Neutrophil (primary cell): ENCODE measurements at regions not wholly inside any gene's neighbourhood (a gene's known extent, or its start where the extent isn't known, plus 50 kb on each side); places are given as distances from the start of the nearest gene placed in this dataset.

Experiments used
- H3K27ac ChIP-seq: fragments of 200-600 bp; sonication (generic); 2 replicates; pipeline ENCODE4 v1.5.1; 2016; ENCODE audit warnings: mild to moderate bottlenecking, moderate library complexity
- H3K27me3 ChIP-seq: fragments of 200-600 bp; sonication (generic); 2 replicates; pipeline ENCODE4 v1.6.0; 2016; ENCODE audit warnings: mild to moderate bottlenecking
- H3K36me3 ChIP-seq: fragments of 200-600 bp; sonication (generic); 2 replicates; pipeline ENCODE4 v1.5.1; 2017
- H3K4me1 ChIP-seq, 2 experiments: fragments of 200-600 bp in 1 of 2; sonication (generic) in 1 of 2; 1 replicate in 1 of 2; 2 replicates in 1 of 2; pipeline versions ENCODE4 v1.5.1 to v1.6.1; 2013 to 2016; ENCODE audit warnings: low read depth in 1 of 2, low read length in 1 of 2, mild to moderate bottlenecking in 1 of 2, moderate library complexity in 1 of 2; ENCODE audit not compliant: control insufficient read depth in 1 of 2, insufficient read depth in 1 of 2
- H3K4me3 ChIP-seq, 2 experiments: fragments of 200-600 bp in 1 of 2; sonication (generic) in 1 of 2; 1 replicate in 1 of 2; 2 replicates in 1 of 2; pipeline ENCODE4 v1.5.1; 2013 to 2016; ENCODE audit warnings: low read depth in 1 of 2, low read length in 1 of 2, mild to moderate bottlenecking in 1 of 2, moderate library complexity in 1 of 2
- H3K9me3 ChIP-seq: fragments of 200-600 bp; sonication (generic); 2 replicates; pipeline ENCODE4 v1.5.1; 2016
- TF ChIP-seq, protein P1 (sequence below): fragments of 200-600 bp; sonication (generic); IDR thresholded peaks from 2 replicates; pipeline ENCODE4 v1.5.1; 2016; ENCODE audit warnings: antibody characterized with exemption

DNA sequence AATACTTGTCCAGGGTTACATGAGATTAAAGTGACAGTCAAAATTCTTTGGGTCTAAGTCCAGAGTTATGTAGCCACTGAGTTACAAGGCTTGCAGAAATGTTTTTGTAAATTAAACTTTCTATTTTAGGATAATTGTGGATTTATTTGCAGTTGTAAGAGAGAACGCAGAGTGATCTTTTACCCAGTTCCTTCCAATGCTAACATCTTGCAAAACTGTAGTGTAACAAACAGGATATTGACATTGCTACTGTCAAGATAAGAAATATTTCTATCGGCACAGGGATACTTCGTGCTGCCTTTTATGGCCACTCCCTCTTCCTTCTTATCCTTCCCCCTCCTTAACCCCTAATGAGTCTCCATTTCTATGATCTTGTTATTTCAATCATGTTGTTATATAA is 1022.9 kb downstream of the MCTP2 start:
- Histone ChIP-seq H3K27me3 (peaks cover 9% of the 10 kb centered on the region), H3K4me3 (no peak overlapping the region), H3K27ac (no peak overlapping the region), H3K4me1 (no peaks in the 10 kb centered on the region), H3K36me3 (no peaks in the 10 kb centered on the region), H3K9me3 (no peaks in the 10 kb centered on the region)
- TF ChIP-seq, protein P1, sequence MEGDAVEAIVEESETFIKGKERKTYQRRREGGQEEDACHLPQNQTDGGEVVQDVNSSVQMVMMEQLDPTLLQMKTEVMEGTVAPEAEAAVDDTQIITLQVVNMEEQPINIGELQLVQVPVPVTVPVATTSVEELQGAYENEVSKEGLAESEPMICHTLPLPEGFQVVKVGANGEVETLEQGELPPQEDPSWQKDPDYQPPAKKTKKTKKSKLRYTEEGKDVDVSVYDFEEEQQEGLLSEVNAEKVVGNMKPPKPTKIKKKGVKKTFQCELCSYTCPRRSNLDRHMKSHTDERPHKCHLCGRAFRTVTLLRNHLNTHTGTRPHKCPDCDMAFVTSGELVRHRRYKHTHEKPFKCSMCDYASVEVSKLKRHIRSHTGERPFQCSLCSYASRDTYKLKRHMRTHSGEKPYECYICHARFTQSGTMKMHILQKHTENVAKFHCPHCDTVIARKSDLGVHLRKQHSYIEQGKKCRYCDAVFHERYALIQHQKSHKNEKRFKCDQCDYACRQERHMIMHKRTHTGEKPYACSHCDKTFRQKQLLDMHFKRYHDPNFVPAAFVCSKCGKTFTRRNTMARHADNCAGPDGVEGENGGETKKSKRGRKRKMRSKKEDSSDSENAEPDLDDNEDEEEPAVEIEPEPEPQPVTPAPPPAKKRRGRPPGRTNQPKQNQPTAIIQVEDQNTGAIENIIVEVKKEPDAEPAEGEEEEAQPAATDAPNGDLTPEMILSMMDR, result no peak

DNA sequence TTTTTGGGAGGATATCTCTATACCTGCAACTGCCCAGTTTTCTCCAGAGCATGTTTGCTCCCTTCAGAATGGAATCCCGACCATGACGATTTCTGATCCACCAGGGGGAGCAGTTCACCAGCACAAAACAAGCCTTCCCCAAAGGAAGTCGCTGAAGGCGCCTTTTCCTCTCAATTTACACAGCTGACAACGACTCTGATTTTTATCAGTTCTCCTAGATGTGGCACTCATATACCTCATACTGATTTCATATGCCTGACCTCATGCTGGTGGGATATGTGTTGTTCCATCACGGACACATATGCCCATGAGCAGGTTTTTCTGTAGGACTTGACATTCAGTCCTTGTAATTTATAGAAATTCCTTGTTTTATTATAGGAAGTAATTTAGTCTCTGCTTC is 1028.2 kb downstream of the MCTP2 start:
- H3K4me3 ChIP-seq, result no peak overlapping the region
- no peaks in the 10 kb centered on the region for H3K9me3 ChIP-seq
- TF ChIP-seq, protein P1, result no peak
- no peak overlapping the region for H3K27ac ChIP-seq
- peaks cover 19% of the 10 kb centered on the region for H3K27me3 ChIP-seq
- no peaks in the 10 kb centered on the region for H3K36me3 ChIP-seq
- H3K4me1 ChIP-seq, result no peaks in the 10 kb centered on the region

DNA sequence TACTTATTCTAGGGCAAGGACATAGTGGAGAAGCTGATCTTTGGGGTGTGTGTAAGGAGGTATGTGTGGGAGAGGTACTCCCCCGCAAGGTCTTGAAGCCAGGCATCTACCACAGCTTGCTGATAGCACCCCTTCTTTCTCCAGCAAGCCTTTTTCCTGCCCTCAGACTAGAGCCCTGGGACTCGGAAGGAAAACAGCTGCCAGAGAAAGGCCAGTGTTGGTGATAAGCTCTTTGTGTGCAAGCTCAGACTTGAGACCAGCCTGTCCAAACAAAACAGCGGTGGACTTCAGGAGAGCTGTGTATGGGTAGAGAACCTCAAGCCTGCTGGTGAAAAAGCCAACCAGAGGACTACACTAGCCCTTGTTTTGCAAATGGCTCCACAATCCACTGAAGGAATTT is 1028.6 kb downstream of the MCTP2 start:
- no peaks in the 10 kb centered on the region for H3K36me3 ChIP-seq

DNA sequence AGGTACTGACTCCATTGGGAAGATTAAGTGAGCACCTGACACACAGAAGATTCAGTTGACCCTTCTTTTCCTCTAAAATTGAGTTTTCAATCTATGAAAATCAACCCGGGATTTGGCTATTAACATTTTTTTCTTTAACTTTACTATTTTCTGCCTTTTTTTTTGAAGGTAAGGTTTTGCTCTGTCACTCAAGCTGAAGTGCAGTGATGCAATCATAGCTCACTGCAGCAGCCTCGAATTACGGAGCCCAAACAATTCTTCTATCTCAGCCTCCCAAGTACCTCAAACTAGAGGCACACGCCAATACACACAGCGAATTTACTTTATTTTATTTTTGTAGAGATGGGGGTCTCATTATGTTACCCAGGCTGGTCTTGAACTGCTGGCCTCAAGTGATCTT is 1029.5 kb downstream of the MCTP2 start:
- H3K27ac ChIP-seq, result no peak overlapping the region
- TF ChIP-seq, protein P1, result no peak

More for the DNA sequence above, 1028.6 kb downstream of the MCTP2 start:
- H3K9me3 ChIP-seq, result no peaks in the 10 kb centered on the region
- H3K4me1 ChIP-seq, result no peaks in the 10 kb centered on the region
- TF ChIP-seq, protein P1, result no peak
- H3K27me3 ChIP-seq, result peaks cover 19% of the 10 kb centered on the region
- H3K4me3 ChIP-seq, result no peak overlapping the region
- H3K27ac ChIP-seq, result no peak overlapping the region

DNA sequence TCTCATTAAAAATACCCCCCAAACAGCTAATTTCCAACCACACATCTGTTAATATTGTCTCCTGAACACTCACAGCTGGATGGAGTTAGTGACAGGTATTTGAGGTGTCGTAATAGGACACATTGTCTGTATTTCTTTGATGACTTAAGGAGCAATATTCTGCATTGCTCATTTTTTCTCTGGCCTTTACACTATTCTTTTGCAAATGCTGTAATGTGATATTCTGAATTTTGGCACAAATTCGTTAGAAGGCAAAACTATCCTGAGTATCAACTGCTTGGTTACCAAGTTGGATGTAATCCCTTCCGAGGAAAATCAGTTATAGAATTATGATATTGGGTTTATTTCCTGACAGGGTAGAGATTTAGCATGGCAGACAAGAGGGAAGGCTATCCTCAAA is 1030.2 kb downstream of the MCTP2 start:
- no peaks in the 10 kb centered on the region for H3K36me3 ChIP-seq
- no peak overlapping the region for H3K4me3 ChIP-seq
- H3K9me3 ChIP-seq, result no peaks in the 10 kb centered on the region
- H3K4me1 ChIP-seq, result no peaks in the 10 kb centered on the region
- TF ChIP-seq, protein P1, result no peak
- H3K27me3 ChIP-seq, result peaks cover 19% of the 10 kb centered on the region
- no peak overlapping the region for H3K27ac ChIP-seq

More for the DNA sequence above, 1029.5 kb downstream of the MCTP2 start:
- H3K9me3 ChIP-seq, result no peaks in the 10 kb centered on the region
- no peaks in the 10 kb centered on the region for H3K36me3 ChIP-seq
- no peak overlapping the region for H3K4me3 ChIP-seq
- peaks cover 19% of the 10 kb centered on the region for H3K27me3 ChIP-seq
- no peaks in the 10 kb centered on the region for H3K4me1 ChIP-seq

DNA sequence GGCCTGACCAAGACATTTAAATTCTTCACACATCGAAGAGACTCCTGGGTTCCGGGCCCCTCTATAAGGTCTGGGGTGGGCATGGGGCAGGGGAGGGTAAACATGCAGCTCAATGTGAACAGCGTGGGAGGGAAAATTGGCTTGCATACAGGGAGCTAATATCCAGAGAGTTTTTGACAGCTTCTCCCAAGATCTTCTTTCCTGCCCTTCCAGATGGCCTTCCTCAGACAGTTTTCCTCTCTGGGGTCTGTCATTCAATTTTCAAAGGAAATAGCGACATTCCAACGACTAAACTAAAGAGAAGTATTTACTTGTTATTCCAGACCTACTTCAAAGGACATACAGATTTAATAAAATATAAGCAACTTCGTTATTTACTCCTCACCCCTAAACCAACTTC is 1030.6 kb downstream of the MCTP2 start:
- TF ChIP-seq, protein P1, result no peak
- Histone ChIP-seq H3K9me3 (no peaks in the 10 kb centered on the region), H3K4me3 (no peak overlapping the region), H3K27me3 (peaks cover 19% of the 10 kb centered on the region), H3K4me1 (no peaks in the 10 kb centered on the region), H3K36me3 (no peaks in the 10 kb centered on the region), H3K27ac (no peak overlapping the region)
